OCI-LY1 (cell line): ENCODE measurements at regions not wholly inside any gene's neighbourhood (a gene's known extent, or its start where the extent isn't known, plus 50 kb on each side); places are given as distances from the start of the nearest gene placed in this dataset.
A peak's percentile ranks its signal among the peaks of the same experiment; 100 is the strongest.
"Not testable (repeated sequence)": the region's sequence is repeated elsewhere in the genome, so short reads cannot be mapped to it uniquely, and the experiment has no call there.

Experiments used
- EZH2 ChIP-seq: fragments of 200-600 bp; sonication (generic), shearing (Covaris generic); IDR thresholded peaks from 2 replicates; pipeline ENCODE4 v1.8.0; 2017; ENCODE audit warnings: borderline replicate concordance, mixed run types, mild to moderate bottlenecking, antibody characterized with exemption, low read length, moderate library complexity, mixed read lengths
- TF ChIP-seq, protein P1 (sequence below): fragments of 200-600 bp; sonication (generic), shearing (Covaris generic); IDR thresholded peaks from 2 replicates; pipeline ENCODE4 v1.5.1; 2017; ENCODE audit warnings: mild to moderate bottlenecking, antibody characterized with exemption, low read length, moderate library complexity, mixed read lengths

GRCh38 chr14:106373653-106374110, 847.3 kb downstream of the TMEM121 start:
- TF ChIP-seq, protein P1, sequence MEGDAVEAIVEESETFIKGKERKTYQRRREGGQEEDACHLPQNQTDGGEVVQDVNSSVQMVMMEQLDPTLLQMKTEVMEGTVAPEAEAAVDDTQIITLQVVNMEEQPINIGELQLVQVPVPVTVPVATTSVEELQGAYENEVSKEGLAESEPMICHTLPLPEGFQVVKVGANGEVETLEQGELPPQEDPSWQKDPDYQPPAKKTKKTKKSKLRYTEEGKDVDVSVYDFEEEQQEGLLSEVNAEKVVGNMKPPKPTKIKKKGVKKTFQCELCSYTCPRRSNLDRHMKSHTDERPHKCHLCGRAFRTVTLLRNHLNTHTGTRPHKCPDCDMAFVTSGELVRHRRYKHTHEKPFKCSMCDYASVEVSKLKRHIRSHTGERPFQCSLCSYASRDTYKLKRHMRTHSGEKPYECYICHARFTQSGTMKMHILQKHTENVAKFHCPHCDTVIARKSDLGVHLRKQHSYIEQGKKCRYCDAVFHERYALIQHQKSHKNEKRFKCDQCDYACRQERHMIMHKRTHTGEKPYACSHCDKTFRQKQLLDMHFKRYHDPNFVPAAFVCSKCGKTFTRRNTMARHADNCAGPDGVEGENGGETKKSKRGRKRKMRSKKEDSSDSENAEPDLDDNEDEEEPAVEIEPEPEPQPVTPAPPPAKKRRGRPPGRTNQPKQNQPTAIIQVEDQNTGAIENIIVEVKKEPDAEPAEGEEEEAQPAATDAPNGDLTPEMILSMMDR, result peak; percentile 31; the same call in 1 of the 2 replicates
- TF ChIP-seq EZH2, result not testable (repeated sequence)
